B cell (primary cell): ENCODE measurements at regions not wholly inside any gene's neighbourhood (a gene's known extent, or its start where the extent isn't known, plus 50 kb on each side); places are given as distances from the start of the nearest gene placed in this dataset.

Source experiments
- ATAC-seq: fragments of 200-7000 bp; cut with Tn5 transposase; one replicate; pipeline ENCODE4 v1.10.0; 2021; ENCODE audit warnings: low read depth, mild to moderate bottlenecking, moderate number of reproducible peaks, moderate library complexity
- CTCF ChIA-PET: fragments of 350-600 bp; sonication (Branson Sonifier 250); formaldehyde crosslinking; loops from one replicate; lab custom pipeline; 2021; ENCODE audit warnings: antibody characterized with exemption, inconsistent platforms; lab: Charles Lee
- POLR2A ChIA-PET: fragments of 350-600 bp; sonication (Branson Sonifier 250); formaldehyde crosslinking; loops from one replicate; lab custom pipeline; 2021; ENCODE audit warnings: antibody characterized with exemption; lab: Charles Lee
- DNase-seq: peaks from one replicate; pipeline ENCODE4 v3.0.0; 2013
- H2AFZ ChIP-seq: 2 replicates; pipeline ENCODE4 v1.6.1; 2012; ENCODE audit warnings: mild to moderate bottlenecking, low read depth, low read length; ENCODE audit not compliant: insufficient read depth, poor library complexity, severe bottlenecking
- H3K27ac ChIP-seq, 2 donors: 1 replicate in 1 of 2; 2 replicates in 1 of 2; pipeline ENCODE4 v1.5.1; 2012 to 2013; ENCODE audit warnings: low read length in 2 of 2, mild to moderate bottlenecking in 2 of 2, moderate library complexity in 1 of 2
- H3K27me3 ChIP-seq, 4 experiments: fragments of 200-600 bp in 1 of 4; sonication (generic) in 1 of 4; replicated peaks in 1 of 4; 1 replicate in 2 of 4; 2 replicates in 2 of 4; pipeline versions ENCODE4 v1.6.1 to v1.7.0; 2013 to 2016; ENCODE audit warnings: low read length in 3 of 4, mild to moderate bottlenecking in 2 of 4, mixed read lengths in 1 of 4, moderate library complexity in 1 of 4; ENCODE audit not compliant: insufficient read depth in 4 of 4, control insufficient read depth in 3 of 4; ENCODE audit errors: control extremely low read depth in 1 of 4
- H3K36me3 ChIP-seq, 2 experiments: replicated peaks in 1 of 2; 1 replicate in 1 of 2; 2 replicates in 1 of 2; pipeline versions ENCODE4 v1.6.1 to v1.7.1; 2013; ENCODE audit warnings: low read length in 1 of 2; ENCODE audit not compliant: insufficient read depth in 2 of 2, control insufficient read depth in 1 of 2; ENCODE audit errors: control extremely low read depth in 1 of 2, extremely low read depth in 1 of 2
- H3K4me1 ChIP-seq, 2 donors: fragments of 200-600 bp in 1 of 2; sonication (generic) in 1 of 2; 1 replicate in 1 of 2; 2 replicates in 1 of 2; pipeline versions ENCODE4 v1.5.1 to v1.6.1; 2013 to 2017; ENCODE audit warnings: low read length in 2 of 2; ENCODE audit not compliant: control insufficient read depth in 2 of 2, insufficient read depth in 2 of 2
- H3K4me2 ChIP-seq: replicated peaks from 2 replicates; pipeline ENCODE3; 2012; ENCODE audit warnings: mild to moderate bottlenecking, low read depth, low read length; ENCODE audit not compliant: poor library complexity, severe bottlenecking
- H3K4me3 ChIP-seq, 5 experiments: fragments of 200-600 bp in 1 of 5; sonication (generic) in 1 of 5; 1 replicate in 3 of 5; 2 replicates in 2 of 5; pipeline versions ENCODE4 v1.5.1 to v1.7.0; 2011 to 2016; ENCODE audit warnings: low read length in 4 of 5, mild to moderate bottlenecking in 4 of 5, low read depth in 2 of 5, control low read depth in 1 of 5, moderate library complexity in 1 of 5; ENCODE audit not compliant: insufficient read depth in 1 of 5; ENCODE audit errors: control extremely low read depth in 1 of 5, extremely low read depth in 1 of 5
- H3K79me2 ChIP-seq: fragments of 200-600 bp; sonication (generic); one replicate; pipeline ENCODE4 v1.6.0; 2016; ENCODE audit warnings: low read length; ENCODE audit not compliant: control insufficient read depth, insufficient read depth
- H3K9ac ChIP-seq: fragments of 200-600 bp; sonication (generic); 2 replicates; pipeline ENCODE4 v1.6.1; 2017; ENCODE audit warnings: mild to moderate bottlenecking, low read length, moderate library complexity
- H3K9me3 ChIP-seq, 3 donors: one replicate each; pipeline versions ENCODE4 v1.6.1 to v1.7.1; 2013; ENCODE audit warnings: low read length in 2 of 3; ENCODE audit not compliant: control insufficient read depth in 2 of 3, insufficient read depth in 1 of 3; ENCODE audit errors: control extremely low read depth in 1 of 3
- H4K20me1 ChIP-seq: 2 replicates; pipeline ENCODE4 v1.6.0; 2012; ENCODE audit warnings: mild to moderate bottlenecking, low read length; ENCODE audit not compliant: insufficient read depth, control insufficient read depth, poor library complexity, severe bottlenecking
- H3K27ac Mint-ChIP-seq: one replicate; pipeline ENCODE4 v1.8.0; 2021; ENCODE audit warnings: mixed read lengths
- H3K27me3 Mint-ChIP-seq: one replicate; pipeline ENCODE4 v1.8.0; 2021; ENCODE audit warnings: mixed read lengths
- H3K4me1 Mint-ChIP-seq: one replicate; pipeline ENCODE4 v1.8.0; 2021; ENCODE audit warnings: mixed read lengths
- H3K4me3 Mint-ChIP-seq: one replicate; pipeline ENCODE4 v1.8.0; 2021; ENCODE audit warnings: mixed read lengths
- H3K9me3 Mint-ChIP-seq: one replicate; pipeline ENCODE4 v1.8.0; 2022; ENCODE audit warnings: mixed read lengths; ENCODE audit not compliant: insufficient read depth
- CTCF ChIP-seq: fragments of 200-600 bp; IDR thresholded peaks from one replicate; pipeline ENCODE4 v1.8.0; 2022; ENCODE audit warnings: antibody characterized with exemption, mild to moderate bottlenecking
- EZH2 ChIP-seq: IDR thresholded peaks from 2 replicates; pipeline ENCODE4 v1.6.1; 2012; ENCODE audit warnings: borderline replicate concordance, low read depth, mild to moderate bottlenecking, moderate library complexity, low read length; ENCODE audit not compliant: insufficient read depth, poor library complexity, severe bottlenecking
- WGBS: methylation state at CpG from one replicate; pipeline ENCODE4 v1.1.5; 2013; ENCODE audit warnings: missing lambda C conversion rate; ENCODE audit not compliant: insufficient coverage; 5-methylcytosine and 5-hydroxymethylcytosine counted together
- intact Hi-C: fragments of 100-400 bp; cut with micrococcal nuclease; formaldehyde crosslinking; loops from one replicate; pipeline ENCODE4 v1.10.0; 2022

- no peaks in the 10 kb centered on the region for H4K20me1 ChIP-seq
- Mint-ChIP-seq H3K27ac (no peak overlapping the region), H3K4me3 (no peak overlapping the region), H3K27me3 (no peaks in the 10 kb centered on the region), H3K9me3 (no peaks in the 10 kb centered on the region), H3K4me1 (no peaks in the 10 kb centered on the region)
- POLR2A ChIA-PET: no interaction called here
- no peak overlapping the region for H3K27ac ChIP-seq
- ATAC-seq (no peak), DNase-seq (no peak)
- H3K4me1 ChIP-seq: no peaks in the 10 kb centered on the region
- H3K79me2 ChIP-seq: no peaks in the 10 kb centered on the region
- CTCF ChIA-PET: no interaction called here
- H3K27me3 ChIP-seq: no peaks in the 10 kb centered on the region
- H3K4me3 ChIP-seq: no peak overlapping the region
- intact Hi-C loops: no loop called here
- no peak overlapping the region for H2AFZ ChIP-seq
- H3K9me3 ChIP-seq: no peaks in the 10 kb centered on the region
- no peak overlapping the region for H3K9ac ChIP-seq
- TF ChIP-seq CTCF: no peak
- TF ChIP-seq EZH2: no peak
- no peak overlapping the region for H3K4me2 ChIP-seq
- H3K36me3 ChIP-seq: no peaks in the 10 kb centered on the region
These were observed 1010.3 kb downstream of the KCNT2 start for GRCh38 chr1:195597891-195598290.

GRCh38 chr1:195594773-195595172, 1013.5 kb downstream of the KCNT2 start:
- no peaks in the 10 kb centered on the region for H3K4me1 ChIP-seq
- no CpG with 5 or more reads among the region's 3 CpGs for WGBS
- no peak for DNase-seq
- no peaks in the 10 kb centered on the region for H4K20me1 ChIP-seq
- no peak overlapping the region for H3K27ac ChIP-seq
- H3K36me3 ChIP-seq: no peaks in the 10 kb centered on the region
- no peaks in the 10 kb centered on the region for H3K27me3 Mint-ChIP-seq
- no peak overlapping the region for H3K4me3 Mint-ChIP-seq
- no peaks in the 10 kb centered on the region for H3K4me1 Mint-ChIP-seq
- ChIA-PET CTCF (no interaction called here), POLR2A (no interaction called here)
- no peak for TF ChIP-seq CTCF
- no peak for TF ChIP-seq EZH2
- no peak overlapping the region for H3K9ac ChIP-seq
- intact Hi-C loops: no loop called here
- no peak overlapping the region for H2AFZ ChIP-seq
- no peak overlapping the region for H3K4me3 ChIP-seq
- H3K9me3 ChIP-seq: no peaks in the 10 kb centered on the region
- H3K27me3 ChIP-seq: no peaks in the 10 kb centered on the region
- H3K9me3 Mint-ChIP-seq: no peaks in the 10 kb centered on the region
- no peak overlapping the region for H3K27ac Mint-ChIP-seq
- ATAC-seq: no peak
- H3K4me2 ChIP-seq: no peak overlapping the region
- no peaks in the 10 kb centered on the region for H3K79me2 ChIP-seq
